ENCODE measurements at regions not wholly inside any gene's neighbourhood (a gene's known extent, or its start where the extent isn't known, plus 50 kb on each side); places are given as distances from the start of the nearest gene placed in this dataset.

DNA sequence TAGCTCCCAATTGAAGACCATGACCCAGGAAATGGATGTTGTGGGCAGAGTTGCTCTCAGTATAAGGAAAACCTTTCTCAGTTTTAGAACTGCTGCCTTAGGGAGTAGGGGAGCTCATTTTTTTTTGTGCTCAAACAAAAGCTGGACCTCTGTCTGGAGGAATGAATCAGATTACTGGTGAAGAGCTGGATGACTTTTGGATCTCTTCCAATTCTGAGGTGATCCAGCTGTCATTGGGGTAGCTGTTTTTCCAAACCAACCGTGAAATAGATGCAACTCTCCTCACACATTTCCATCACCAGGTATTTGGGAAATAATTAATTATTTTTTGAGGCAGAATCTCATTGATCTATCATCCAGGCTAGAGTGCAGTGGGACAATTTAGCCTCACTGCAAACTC is 251.3 kb upstream of the PLET1 start:
- Histone ChIP-seq H3K27ac (ENCODE audit: low read length) (no peak overlapping the region), H3K36me3 (ENCODE audit: control insufficient read depth, insufficient read depth, low read length) (no peaks in the 10 kb centered on the region), H3K27me3 (ENCODE audit: control insufficient read depth, insufficient read depth, low read length) (peaks cover 5% of the 10 kb centered on the region; the same call in 1 of the 2 replicates), H3K9me3 (ENCODE audit: control insufficient read depth, insufficient read depth, low read depth, low read length) (no peaks in the 10 kb centered on the region), H3K4me1 (ENCODE audit: control insufficient read depth, insufficient read depth, low read length) (no peaks in the 10 kb centered on the region), H3K4me3 (ENCODE audit: low read depth in 2 of 2, low read length in 2 of 2) (no peak overlapping the region)
- ChIA-PET POLR2A (no interaction called here), CTCF (no interaction called here)
- TF ChIP-seq POLR2AphosphoS5 (IDR thresholded peaks at IDR 0.05; ENCODE audit: low read depth, low read length): no peak
- TF ChIP-seq TCF7L2 (IDR thresholded peaks at IDR 0.05; ENCODE audit: low read depth, low read length): no peak
- TF ChIP-seq, protein P1, sequence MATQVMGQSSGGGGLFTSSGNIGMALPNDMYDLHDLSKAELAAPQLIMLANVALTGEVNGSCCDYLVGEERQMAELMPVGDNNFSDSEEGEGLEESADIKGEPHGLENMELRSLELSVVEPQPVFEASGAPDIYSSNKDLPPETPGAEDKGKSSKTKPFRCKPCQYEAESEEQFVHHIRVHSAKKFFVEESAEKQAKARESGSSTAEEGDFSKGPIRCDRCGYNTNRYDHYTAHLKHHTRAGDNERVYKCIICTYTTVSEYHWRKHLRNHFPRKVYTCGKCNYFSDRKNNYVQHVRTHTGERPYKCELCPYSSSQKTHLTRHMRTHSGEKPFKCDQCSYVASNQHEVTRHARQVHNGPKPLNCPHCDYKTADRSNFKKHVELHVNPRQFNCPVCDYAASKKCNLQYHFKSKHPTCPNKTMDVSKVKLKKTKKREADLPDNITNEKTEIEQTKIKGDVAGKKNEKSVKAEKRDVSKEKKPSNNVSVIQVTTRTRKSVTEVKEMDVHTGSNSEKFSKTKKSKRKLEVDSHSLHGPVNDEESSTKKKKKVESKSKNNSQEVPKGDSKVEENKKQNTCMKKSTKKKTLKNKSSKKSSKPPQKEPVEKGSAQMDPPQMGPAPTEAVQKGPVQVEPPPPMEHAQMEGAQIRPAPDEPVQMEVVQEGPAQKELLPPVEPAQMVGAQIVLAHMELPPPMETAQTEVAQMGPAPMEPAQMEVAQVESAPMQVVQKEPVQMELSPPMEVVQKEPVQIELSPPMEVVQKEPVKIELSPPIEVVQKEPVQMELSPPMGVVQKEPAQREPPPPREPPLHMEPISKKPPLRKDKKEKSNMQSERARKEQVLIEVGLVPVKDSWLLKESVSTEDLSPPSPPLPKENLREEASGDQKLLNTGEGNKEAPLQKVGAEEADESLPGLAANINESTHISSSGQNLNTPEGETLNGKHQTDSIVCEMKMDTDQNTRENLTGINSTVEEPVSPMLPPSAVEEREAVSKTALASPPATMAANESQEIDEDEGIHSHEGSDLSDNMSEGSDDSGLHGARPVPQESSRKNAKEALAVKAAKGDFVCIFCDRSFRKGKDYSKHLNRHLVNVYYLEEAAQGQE (IDR thresholded peaks at IDR 0.05; ENCODE audit: insufficient read depth in 1 of 2, low read depth in 2 of 2, low read length in 1 of 2): no peak
- TF ChIP-seq, protein P2, sequence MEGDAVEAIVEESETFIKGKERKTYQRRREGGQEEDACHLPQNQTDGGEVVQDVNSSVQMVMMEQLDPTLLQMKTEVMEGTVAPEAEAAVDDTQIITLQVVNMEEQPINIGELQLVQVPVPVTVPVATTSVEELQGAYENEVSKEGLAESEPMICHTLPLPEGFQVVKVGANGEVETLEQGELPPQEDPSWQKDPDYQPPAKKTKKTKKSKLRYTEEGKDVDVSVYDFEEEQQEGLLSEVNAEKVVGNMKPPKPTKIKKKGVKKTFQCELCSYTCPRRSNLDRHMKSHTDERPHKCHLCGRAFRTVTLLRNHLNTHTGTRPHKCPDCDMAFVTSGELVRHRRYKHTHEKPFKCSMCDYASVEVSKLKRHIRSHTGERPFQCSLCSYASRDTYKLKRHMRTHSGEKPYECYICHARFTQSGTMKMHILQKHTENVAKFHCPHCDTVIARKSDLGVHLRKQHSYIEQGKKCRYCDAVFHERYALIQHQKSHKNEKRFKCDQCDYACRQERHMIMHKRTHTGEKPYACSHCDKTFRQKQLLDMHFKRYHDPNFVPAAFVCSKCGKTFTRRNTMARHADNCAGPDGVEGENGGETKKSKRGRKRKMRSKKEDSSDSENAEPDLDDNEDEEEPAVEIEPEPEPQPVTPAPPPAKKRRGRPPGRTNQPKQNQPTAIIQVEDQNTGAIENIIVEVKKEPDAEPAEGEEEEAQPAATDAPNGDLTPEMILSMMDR (IDR thresholded peaks at IDR 0.05): no peak
- no peak for TF ChIP-seq SIN3A (IDR thresholded peaks at IDR 0.05; ENCODE audit: borderline replicate concordance, insufficient read depth, low read depth, low read length)
- no TSS peak for BruUV-seq (replicated peaks)
- intact Hi-C loops (cut with micrococcal nuclease; ENCODE audit: unreplicated experiment): no loop called here
- ATAC-seq (no peak), DNase-seq (ENCODE audit: low read depth, low spot score) (no peak)
- in situ Hi-C loops (cut with HindIII; ENCODE audit: low pct_unique_long_range_greater_than_20kb, low sequenced_read_pairs): no loop called here

DNA sequence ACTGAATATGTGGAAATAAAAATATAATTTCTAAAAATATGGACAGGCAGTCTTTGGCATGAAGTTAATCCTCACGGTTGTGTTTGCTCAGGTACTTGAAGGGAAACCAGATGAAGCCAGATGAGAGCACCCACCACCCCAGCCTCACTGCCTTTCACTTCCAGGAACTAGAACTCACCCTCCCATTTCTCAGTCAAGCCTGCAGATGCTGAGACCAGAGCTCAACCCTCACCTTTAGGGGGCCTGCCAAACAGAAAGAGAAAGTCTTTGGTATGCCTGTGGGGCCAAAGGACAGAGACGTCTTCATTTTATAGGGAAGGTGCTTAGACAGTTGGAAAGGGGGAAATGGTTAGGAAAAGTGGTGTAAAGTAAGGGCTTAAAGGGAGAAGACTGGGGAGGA is 252.8 kb upstream of the PLET1 start:
- Histone ChIP-seq H3K9me3 (ENCODE audit: control insufficient read depth, insufficient read depth, low read depth, low read length) (no peaks in the 10 kb centered on the region), H3K27me3 (ENCODE audit: control insufficient read depth, insufficient read depth, low read length) (peaks cover 5% of the 10 kb centered on the region; the same call in 1 of the 2 replicates), H3K36me3 (ENCODE audit: control insufficient read depth, insufficient read depth, low read length) (no peaks in the 10 kb centered on the region), H3K4me3 (ENCODE audit: low read depth in 2 of 2, low read length in 2 of 2) (no peak overlapping the region), H3K4me1 (ENCODE audit: control insufficient read depth, insufficient read depth, low read length) (no peaks in the 10 kb centered on the region), H3K27ac (ENCODE audit: low read length) (no peak overlapping the region)
- CTCF ChIA-PET: no interaction called here
- in situ Hi-C loops (cut with HindIII; ENCODE audit: low pct_unique_long_range_greater_than_20kb, low sequenced_read_pairs) (no loop called here), intact Hi-C loops (cut with micrococcal nuclease; ENCODE audit: unreplicated experiment) (no loop called here)
- no TSS peak for BruUV-seq (replicated peaks)
- POLR2A ChIA-PET: no interaction called here
- TF ChIP-seq TCF7L2 (IDR thresholded peaks at IDR 0.05; ENCODE audit: low read depth, low read length) (no peak), POLR2AphosphoS5 (IDR thresholded peaks at IDR 0.05; ENCODE audit: low read depth, low read length) (no peak), SIN3A (IDR thresholded peaks at IDR 0.05; ENCODE audit: borderline replicate concordance, insufficient read depth, low read depth, low read length) (no peak)
- TF ChIP-seq, protein P2 (IDR thresholded peaks at IDR 0.05): no peak
- TF ChIP-seq, protein P1 (IDR thresholded peaks at IDR 0.05; ENCODE audit: insufficient read depth in 1 of 2, low read depth in 2 of 2, low read length in 1 of 2): no peak
- ATAC-seq: no peak
- DNase-seq (ENCODE audit: low read depth, low spot score): no peak
